ENCODE measurements at regions not wholly inside any gene's neighbourhood (a gene's known extent, or its start where the extent isn't known, plus 50 kb on each side); places are given as distances from the start of the nearest gene placed in this dataset.

DNA sequence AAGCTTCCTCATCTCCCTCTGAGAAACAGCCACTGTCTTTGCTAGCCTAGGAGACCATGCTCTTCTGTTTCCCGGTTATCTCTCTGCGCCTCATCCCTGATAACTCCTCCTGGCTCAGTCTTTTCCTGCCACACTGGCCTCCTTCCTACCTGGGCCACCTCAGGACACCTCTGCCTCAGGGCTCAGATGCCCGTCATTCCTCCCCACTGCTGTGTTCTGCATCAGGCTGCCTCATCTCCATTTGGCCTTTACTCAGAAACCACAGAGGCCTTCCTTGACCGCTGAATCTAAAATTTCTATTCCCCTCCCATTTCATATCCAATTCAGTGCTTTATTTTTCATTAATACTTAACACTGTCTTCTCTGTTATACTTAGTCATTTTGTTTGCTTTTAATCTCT lies 311.0 kb upstream of the RGS6 start:
- DNase-seq (ENCODE audit: extremely low read depth in 1 of 4, low spot score in 3 of 4) (no peak), FAIRE-seq (no peak), ATAC-seq (no peak)
- Histone ChIP-seq H4K20me1 (replicated peaks; ENCODE audit: control insufficient read depth, insufficient read depth, low read length) (no peaks in the 10 kb centered on the region), H3K36me3 (ENCODE audit: control insufficient read depth, insufficient read depth, low read length) (no peaks in the 10 kb centered on the region), H2AFZ (ENCODE audit: low read depth, low read length) (no peak overlapping the region), H3K79me2 (ENCODE audit: control insufficient read depth, insufficient read depth, low read length) (no peaks in the 10 kb centered on the region), H3K27ac (ENCODE audit: extremely low read depth, low read depth, low read length) (no peak overlapping the region), H3K9me3 (replicated peaks; ENCODE audit: control insufficient read depth, insufficient read depth, low read depth, low read length) (no peaks in the 10 kb centered on the region), H3K4me3 (no peak overlapping the region), H3K4me1 (replicated peaks in 1 of 2; ENCODE audit: control insufficient read depth in 2 of 2, insufficient read depth in 2 of 2, low read length in 2 of 2) (no peaks in the 10 kb centered on the region; a peak in 1 of 5 replicates), H3K27me3 (ENCODE audit: control insufficient read depth in 2 of 2, insufficient read depth in 2 of 2, low read length in 2 of 2) (no peaks in the 10 kb centered on the region), H3K9me1 (ENCODE audit: control insufficient read depth, insufficient read depth, low read length) (no peaks in the 10 kb centered on the region), H3K9ac (ENCODE audit: insufficient read depth in 1 of 2, low read depth in 2 of 2, low read length in 2 of 2) (no peak overlapping the region), H3K4me2 (ENCODE audit: insufficient read depth, low read length) (no peak overlapping the region)
- no TSS peak for BruUV-seq (replicated peaks)
- ChIA-PET CTCF (ENCODE audit: low intra/inter-chr PET ratio) (no interaction called here), POLR2A (no interaction called here)
- WGBS (ENCODE audit: insufficient coverage, low coverage, missing lambda C conversion rate), result 57% methylated on average over 4 of the region's 4 CpGs
- in situ Hi-C loops (cut with MboI), result no loop called here
- intact Hi-C loops (cut with micrococcal nuclease), result no loop called here
- no peak for TF ChIP-seq ZNF184 (CRISPR knock-in tag; IDR thresholded peaks at IDR 0.05)
- no peak for TF ChIP-seq CBX8 (IDR thresholded peaks at IDR 0.05; ENCODE audit: borderline replicate concordance, extremely low read depth, low read depth, low read length, poor library complexity, severe bottlenecking)
- no peak for TF ChIP-seq ZNF311 (CRISPR knock-in tag; IDR thresholded peaks at IDR 0.05)
- TF ChIP-seq ZNF146 (CRISPR knock-in tag; IDR thresholded peaks at IDR 0.05; ENCODE audit: unreplicated experiment), result no peak
- TF ChIP-seq GTF3C2 (IDR thresholded peaks at IDR 0.05; ENCODE audit: borderline replicate concordance, extremely low read depth, insufficient read length), result no peak
- no peak for TF ChIP-seq BCL6 (CRISPR knock-in tag; IDR thresholded peaks at IDR 0.05)
- no peak for TF ChIP-seq NR3C1 (CRISPR knock-in tag; IDR thresholded peaks at IDR 0.05)
- no peak for TF ChIP-seq SMARCB1 (IDR thresholded peaks at IDR 0.05; ENCODE audit: insufficient read length, low read depth)
- TF ChIP-seq SMAD3 (CRISPR knock-in tag; conservative IDR thresholded peaks at IDR 0.05), result no peak
- TF ChIP-seq TOE1 (IDR thresholded peaks at IDR 0.05; ENCODE audit: borderline replicate concordance), result no peak
- no peak for TF ChIP-seq TOE1 (CRISPR knock-in tag; IDR thresholded peaks at IDR 0.05; ENCODE audit: borderline replicate concordance, low read depth)
- no peak for TF ChIP-seq KLF10 (CRISPR knock-in tag; IDR thresholded peaks at IDR 0.05)
- TF ChIP-seq TEAD2 (tag; IDR thresholded peaks at IDR 0.05), result no peak
- no peak for TF ChIP-seq CBX1 (IDR thresholded peaks at IDR 0.05; ENCODE audit: low read depth)
- TF ChIP-seq, protein P1, sequence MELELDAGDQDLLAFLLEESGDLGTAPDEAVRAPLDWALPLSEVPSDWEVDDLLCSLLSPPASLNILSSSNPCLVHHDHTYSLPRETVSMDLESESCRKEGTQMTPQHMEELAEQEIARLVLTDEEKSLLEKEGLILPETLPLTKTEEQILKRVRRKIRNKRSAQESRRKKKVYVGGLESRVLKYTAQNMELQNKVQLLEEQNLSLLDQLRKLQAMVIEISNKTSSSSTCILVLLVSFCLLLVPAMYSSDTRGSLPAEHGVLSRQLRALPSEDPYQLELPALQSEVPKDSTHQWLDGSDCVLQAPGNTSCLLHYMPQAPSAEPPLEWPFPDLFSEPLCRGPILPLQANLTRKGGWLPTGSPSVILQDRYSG (tag; conservative IDR thresholded peaks at IDR 0.05; ENCODE audit: low read depth), result no peak
- TF ChIP-seq, protein P2, sequence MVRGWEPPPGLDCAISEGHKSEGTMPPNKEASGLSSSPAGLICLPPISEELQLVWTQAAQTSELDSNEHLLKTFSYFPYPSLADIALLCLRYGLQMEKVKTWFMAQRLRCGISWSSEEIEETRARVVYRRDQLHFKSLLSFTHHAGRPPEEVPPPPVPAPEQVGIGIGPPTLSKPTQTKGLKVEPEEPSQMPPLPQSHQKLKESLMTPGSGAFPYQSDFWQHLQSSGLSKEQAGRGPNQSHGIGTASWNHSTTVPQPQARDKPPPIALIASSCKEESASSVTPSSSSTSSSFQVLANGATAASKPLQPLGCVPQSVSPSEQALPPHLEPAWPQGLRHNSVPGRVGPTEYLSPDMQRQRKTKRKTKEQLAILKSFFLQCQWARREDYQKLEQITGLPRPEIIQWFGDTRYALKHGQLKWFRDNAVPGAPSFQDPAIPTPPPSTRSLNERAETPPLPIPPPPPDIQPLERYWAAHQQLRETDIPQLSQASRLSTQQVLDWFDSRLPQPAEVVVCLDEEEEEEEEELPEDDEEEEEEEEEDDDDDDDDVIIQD (CRISPR knock-in tag; IDR thresholded peaks at IDR 0.05), result no peak
- no peak for TF ChIP-seq ETV5 (CRISPR knock-in tag; IDR thresholded peaks at IDR 0.05; ENCODE audit: low read depth)
- TF ChIP-seq ZNF121 (CRISPR knock-in tag; conservative IDR thresholded peaks at IDR 0.05), result no peak
- TF ChIP-seq HEY1 (CRISPR knock-in tag; IDR thresholded peaks at IDR 0.05; ENCODE audit: borderline replicate concordance), result no peak

All from K562 (cell line).